Heart left ventricle (tissue), 13 donors: ENCODE measurements at regions not wholly inside any gene's neighbourhood (a gene's known extent, or its start where the extent isn't known, plus 50 kb on each side); places are given as distances from the start of the nearest gene placed in this dataset.

Experiments
- POLR2A ChIP-seq, 2 donors: fragments of 450-650 bp; IDR thresholded peaks; one replicate each; pipeline ENCODE4 v1.6.1; 2017; ENCODE audit warnings: antibody characterized with exemption in 2 of 2, mild to moderate bottlenecking in 2 of 2, moderate library complexity in 2 of 2
- TF ChIP-seq, protein P1 (sequence below), 12 donors: fragments of 200-600 bp; sonication (generic) in 4 of 12; IDR thresholded peaks; one replicate each; pipeline versions ENCODE4 v1.5.0 to v1.8.0; 2018 to 2022; ENCODE audit warnings: antibody characterized with exemption in 12 of 12, mild to moderate bottlenecking in 5 of 12
- donor health status: ischemic (EF 13 %, LVEDD 7.1; RV severe dilation, severe dysfunction).
- donor health status: DM: no; HTN: yes; CAD: no.
- donor health status: DM: no; HTN: no; CAD: no.
- donor health status: ischemic (EF 25% LVEDD 6.9; RV normal size, moderate dysfunction).
- donor health status: ischemic (EF 25% LVEDD 5.7; RV mildly dilated, moderate dysfunction).
- donor health status: ischemic (EF 35%, LVEDD 5.7; RV mildly dilated, moderate dysfunction).
- donor health status: nonischemic (EF 11% LVEDD 7.7; RV severe dilation, severe dysfunction).
- donor health status: DM: yes; HTN: yes; CAD: no.
- donor health status: PGD.
- donor health status: ischemic (EF 29% LVEDD 5.4; RV normal size, mild dysfunction).
- donor health status: nonischemic (EF 23%, LVEDD 6.1; RV moderate dilation, normal function).

DNA sequence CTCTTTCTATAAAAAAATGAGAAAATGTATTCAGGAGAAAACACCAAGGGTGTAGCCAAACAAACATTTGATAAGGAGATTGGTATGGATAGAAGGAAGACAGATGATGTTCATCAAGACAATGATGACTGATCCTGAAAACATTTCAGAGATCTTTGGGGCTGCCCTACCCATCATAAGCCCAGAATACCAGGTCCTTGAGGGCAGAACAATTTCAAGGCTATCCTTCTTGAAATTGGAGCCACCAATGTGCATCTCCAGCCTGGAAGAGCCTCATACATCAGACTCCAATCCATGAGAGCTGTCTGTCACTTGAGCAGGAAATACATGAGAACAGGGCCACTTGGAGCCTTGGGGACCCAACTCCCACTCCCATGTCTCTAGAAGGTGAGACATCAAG is 89.5 kb upstream of the ANKRD28 start:
- TF ChIP-seq POLR2A (IDR thresholded peaks at IDR 0.05) = no peak
- TF ChIP-seq, protein P1, sequence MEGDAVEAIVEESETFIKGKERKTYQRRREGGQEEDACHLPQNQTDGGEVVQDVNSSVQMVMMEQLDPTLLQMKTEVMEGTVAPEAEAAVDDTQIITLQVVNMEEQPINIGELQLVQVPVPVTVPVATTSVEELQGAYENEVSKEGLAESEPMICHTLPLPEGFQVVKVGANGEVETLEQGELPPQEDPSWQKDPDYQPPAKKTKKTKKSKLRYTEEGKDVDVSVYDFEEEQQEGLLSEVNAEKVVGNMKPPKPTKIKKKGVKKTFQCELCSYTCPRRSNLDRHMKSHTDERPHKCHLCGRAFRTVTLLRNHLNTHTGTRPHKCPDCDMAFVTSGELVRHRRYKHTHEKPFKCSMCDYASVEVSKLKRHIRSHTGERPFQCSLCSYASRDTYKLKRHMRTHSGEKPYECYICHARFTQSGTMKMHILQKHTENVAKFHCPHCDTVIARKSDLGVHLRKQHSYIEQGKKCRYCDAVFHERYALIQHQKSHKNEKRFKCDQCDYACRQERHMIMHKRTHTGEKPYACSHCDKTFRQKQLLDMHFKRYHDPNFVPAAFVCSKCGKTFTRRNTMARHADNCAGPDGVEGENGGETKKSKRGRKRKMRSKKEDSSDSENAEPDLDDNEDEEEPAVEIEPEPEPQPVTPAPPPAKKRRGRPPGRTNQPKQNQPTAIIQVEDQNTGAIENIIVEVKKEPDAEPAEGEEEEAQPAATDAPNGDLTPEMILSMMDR (IDR thresholded peaks at IDR 0.05) = no peak
